Endodermal cell (in vitro differentiated cells): ENCODE measurements at regions not wholly inside any gene's neighbourhood (a gene's known extent, or its start where the extent isn't known, plus 50 kb on each side); places are given as distances from the start of the nearest gene placed in this dataset.

ENCODE experiments used
- DNase-seq: peaks from one replicate; pipeline ENCODE4 v3.0.0-alpha.2; 2017
- H3K27ac ChIP-seq: 2 replicates; pipeline ENCODE4 v1.5.1; 2013; ENCODE audit warnings: mild to moderate bottlenecking, low read depth, low read length, moderate library complexity
- H3K27me3 ChIP-seq: 2 replicates; pipeline ENCODE4 v1.6.1; 2013; ENCODE audit warnings: mild to moderate bottlenecking, low read length, moderate library complexity; ENCODE audit not compliant: insufficient read depth, control insufficient read depth, poor library complexity, severe bottlenecking
- H3K36me3 ChIP-seq: 2 replicates; pipeline ENCODE4 v1.7.0; 2013; ENCODE audit warnings: mild to moderate bottlenecking, low read length, moderate library complexity; ENCODE audit not compliant: control insufficient read depth, insufficient read depth
- H3K4me1 ChIP-seq: one replicate; pipeline ENCODE4 v1.7.0; 2013; ENCODE audit warnings: low read length; ENCODE audit not compliant: control insufficient read depth, insufficient read depth
- H3K4me3 ChIP-seq: 2 replicates; pipeline ENCODE4 v1.5.1; 2013; ENCODE audit warnings: mild to moderate bottlenecking, low read length, moderate library complexity
- H3K9ac ChIP-seq: 2 replicates; pipeline ENCODE4 v1.6.1; 2013; ENCODE audit warnings: mild to moderate bottlenecking, low read length, moderate library complexity; ENCODE audit not compliant: poor library complexity, severe bottlenecking; ENCODE audit errors: extremely low read depth
- H3K9me3 ChIP-seq: 2 replicates; pipeline ENCODE4 v1.6.1; 2013; ENCODE audit warnings: mild to moderate bottlenecking, low read length, moderate library complexity; ENCODE audit not compliant: control insufficient read depth
- H3K27ac Mint-ChIP-seq: 2 replicates; pipeline ENCODE4 v1.8.0; 2020; ENCODE audit warnings: mixed read lengths
- H3K27me3 Mint-ChIP-seq: 2 replicates; pipeline ENCODE4 v1.8.0; 2021; ENCODE audit warnings: mild to moderate bottlenecking, mixed read lengths; ENCODE audit not compliant: insufficient read depth
- H3K36me3 Mint-ChIP-seq: 2 replicates; pipeline ENCODE4 v1.8.0; 2020; ENCODE audit warnings: low read depth, mixed read lengths
- H3K4me1 Mint-ChIP-seq: 2 replicates; pipeline ENCODE4 v1.8.0; 2020; ENCODE audit warnings: mixed read lengths
- H3K4me3 Mint-ChIP-seq: 2 replicates; pipeline ENCODE4 v1.8.0; 2020; ENCODE audit warnings: mild to moderate bottlenecking, moderate library complexity, mixed read lengths
- H3K9me3 Mint-ChIP-seq: 2 replicates; pipeline ENCODE4 v1.8.0; 2020; ENCODE audit warnings: mild to moderate bottlenecking, mixed read lengths
- WGBS, 2 experiments: methylation state at CpG; one replicate each; pipeline versions ENCODE4 v1.1.5 to v1.1.7; 2013; ENCODE audit warnings: missing lambda C conversion rate in 2 of 2, mixed read lengths in 1 of 2; ENCODE audit not compliant: insufficient coverage in 1 of 2, insufficient read length in 1 of 2; 5-methylcytosine and 5-hydroxymethylcytosine counted together
- TF ChIP-seq, protein P1 (sequence below): fragments of 200-600 bp; sonication (generic); conservative IDR thresholded peaks from 2 replicates; pipeline ENCODE4 v1.5.0; 2021; ENCODE audit warnings: antibody characterized with exemption, mild to moderate bottlenecking

DNA sequence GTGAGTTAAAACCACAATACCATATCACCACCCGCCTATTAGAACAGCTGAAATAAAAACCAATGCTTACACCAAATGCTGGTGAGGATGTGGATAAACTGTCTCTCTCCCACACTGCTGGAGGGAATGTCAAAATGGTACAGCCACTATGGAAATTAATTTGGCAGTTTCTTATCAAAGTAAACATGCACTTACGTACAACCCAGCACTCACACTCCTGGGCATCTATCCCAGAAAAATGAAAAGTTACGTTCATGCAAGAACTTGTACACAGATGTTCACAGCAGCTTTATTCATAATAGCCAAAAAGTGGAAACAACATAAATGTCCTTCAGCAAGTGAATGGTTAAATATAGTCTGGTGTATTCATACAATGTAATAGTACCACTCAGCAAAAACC, 173.2 kb upstream of the MYOCD start:
- 94 to 100% methylated on average over 1 to 3 of the region's 3 CpGs for WGBS, 2 experiments
- Histone ChIP-seq H3K4me1 (no peaks in the 10 kb centered on the region), H3K27ac (no peak overlapping the region), H3K36me3 (no peaks in the 10 kb centered on the region), H3K9me3 (no peaks in the 10 kb centered on the region), H3K4me3 (no peak overlapping the region), H3K9ac (no peak overlapping the region), H3K27me3 (no peaks in the 10 kb centered on the region)
- H3K4me1 Mint-ChIP-seq = no peaks in the 10 kb centered on the region
- H3K27me3 Mint-ChIP-seq = no peaks in the 10 kb centered on the region
- no peak overlapping the region for H3K27ac Mint-ChIP-seq
- H3K4me3 Mint-ChIP-seq = no peak overlapping the region
- no peaks in the 10 kb centered on the region for H3K36me3 Mint-ChIP-seq
- no peaks in the 10 kb centered on the region for H3K9me3 Mint-ChIP-seq
- DNase-seq = no peak
- TF ChIP-seq, protein P1, sequence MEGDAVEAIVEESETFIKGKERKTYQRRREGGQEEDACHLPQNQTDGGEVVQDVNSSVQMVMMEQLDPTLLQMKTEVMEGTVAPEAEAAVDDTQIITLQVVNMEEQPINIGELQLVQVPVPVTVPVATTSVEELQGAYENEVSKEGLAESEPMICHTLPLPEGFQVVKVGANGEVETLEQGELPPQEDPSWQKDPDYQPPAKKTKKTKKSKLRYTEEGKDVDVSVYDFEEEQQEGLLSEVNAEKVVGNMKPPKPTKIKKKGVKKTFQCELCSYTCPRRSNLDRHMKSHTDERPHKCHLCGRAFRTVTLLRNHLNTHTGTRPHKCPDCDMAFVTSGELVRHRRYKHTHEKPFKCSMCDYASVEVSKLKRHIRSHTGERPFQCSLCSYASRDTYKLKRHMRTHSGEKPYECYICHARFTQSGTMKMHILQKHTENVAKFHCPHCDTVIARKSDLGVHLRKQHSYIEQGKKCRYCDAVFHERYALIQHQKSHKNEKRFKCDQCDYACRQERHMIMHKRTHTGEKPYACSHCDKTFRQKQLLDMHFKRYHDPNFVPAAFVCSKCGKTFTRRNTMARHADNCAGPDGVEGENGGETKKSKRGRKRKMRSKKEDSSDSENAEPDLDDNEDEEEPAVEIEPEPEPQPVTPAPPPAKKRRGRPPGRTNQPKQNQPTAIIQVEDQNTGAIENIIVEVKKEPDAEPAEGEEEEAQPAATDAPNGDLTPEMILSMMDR = no peak

DNA sequence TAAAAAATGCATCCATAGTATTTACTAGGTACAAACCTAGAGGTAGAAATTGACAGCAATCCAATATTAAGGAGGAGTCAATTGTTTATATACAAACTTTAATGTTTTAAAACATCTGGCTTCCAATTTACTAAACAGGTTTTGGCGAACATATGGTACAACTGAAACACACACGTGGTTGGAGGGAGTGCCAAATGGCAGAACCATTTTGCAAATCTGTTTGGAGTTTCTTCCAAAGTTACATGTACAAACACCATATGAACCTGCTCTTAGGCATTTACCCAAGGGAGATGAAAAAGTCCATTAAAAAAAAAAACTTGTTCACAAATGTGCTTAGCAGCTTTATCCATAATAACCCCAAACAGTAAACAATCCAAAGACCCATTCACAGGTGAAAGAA, 159.8 kb upstream of the MYOCD start:
- Histone ChIP-seq H3K4me1 (no peaks in the 10 kb centered on the region), H3K9ac (no peak overlapping the region), H3K4me3 (no peak overlapping the region), H3K36me3 (no peaks in the 10 kb centered on the region), H3K9me3 (no peaks in the 10 kb centered on the region), H3K27ac (no peak overlapping the region), H3K27me3 (no peaks in the 10 kb centered on the region)
- no peak for DNase-seq
- H3K36me3 Mint-ChIP-seq = no peaks in the 10 kb centered on the region
- H3K9me3 Mint-ChIP-seq = no peaks in the 10 kb centered on the region
- no peak overlapping the region for H3K4me3 Mint-ChIP-seq
- H3K4me1 Mint-ChIP-seq = no peaks in the 10 kb centered on the region
- TF ChIP-seq, protein P1 = no peak
- H3K27ac Mint-ChIP-seq = no peak overlapping the region
- H3K27me3 Mint-ChIP-seq = no peaks in the 10 kb centered on the region
- WGBS, 2 experiments = 90 to 95% methylated on average over 2 of the region's 2 CpGs

DNA sequence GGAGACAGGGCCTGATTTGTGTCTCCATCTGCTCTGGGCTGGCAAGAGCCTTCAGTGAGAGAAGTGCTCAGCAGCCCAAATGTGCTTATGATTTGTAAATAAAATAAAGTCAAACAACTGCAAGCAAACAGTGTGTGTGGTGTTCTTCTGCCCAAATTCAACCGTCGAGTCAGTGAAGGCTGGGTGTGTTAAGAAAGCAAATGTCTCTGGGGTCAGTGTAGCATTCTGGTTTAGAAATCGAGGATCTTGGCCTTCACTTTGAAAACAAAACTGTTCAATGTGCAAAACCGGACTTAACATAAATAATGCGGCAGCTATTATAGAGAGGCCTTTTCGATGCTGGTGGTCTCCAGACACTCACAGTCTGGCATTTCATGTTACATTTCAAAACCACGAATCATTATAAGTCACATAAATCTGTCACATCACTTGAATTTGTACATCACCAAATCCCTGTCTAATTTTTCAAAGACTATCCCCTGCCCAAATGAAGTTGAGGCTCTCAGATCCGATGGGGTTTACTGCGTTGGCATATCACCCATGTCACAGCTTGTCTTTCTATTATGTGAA, 158.6 kb upstream of the MYOCD start:
- Mint-ChIP-seq H3K36me3 (no peaks in the 10 kb centered on the region), H3K27me3 (no peaks in the 10 kb centered on the region), H3K4me3 (no peak overlapping the region), H3K9me3 (no peaks in the 10 kb centered on the region), H3K4me1 (no peaks in the 10 kb centered on the region), H3K27ac (no peak overlapping the region)
- TF ChIP-seq, protein P1 = no peak
- no peak overlapping the region for H3K4me3 ChIP-seq
- H3K9ac ChIP-seq = no peak overlapping the region
- no peaks in the 10 kb centered on the region for H3K9me3 ChIP-seq
- no peak overlapping the region for H3K27ac ChIP-seq
- H3K4me1 ChIP-seq = no peaks in the 10 kb centered on the region
- H3K36me3 ChIP-seq = no peaks in the 10 kb centered on the region
- H3K27me3 ChIP-seq = no peaks in the 10 kb centered on the region
- DNase-seq = no peak
- WGBS, 2 experiments = 94% methylated on average over 6 to 9 of the region's 9 CpGs
